ENCODE measurements at regions not wholly inside any gene's neighbourhood (a gene's known extent, or its start where the extent isn't known, plus 50 kb on each side); places are given as distances from the start of the nearest gene placed in this dataset.

GRCh38 chr15:73809728-73810501, 56.8 kb upstream of the INSYN1 start (continued):
- TF ChIP-seq SP2 (tag by site-specific recombination; IDR thresholded peaks at IDR 0.05) = no peak
- TF ChIP-seq SCRT2 (tag by site-specific recombination; IDR thresholded peaks at IDR 0.05) = no peak
- TF ChIP-seq GLIS2 (tag by site-specific recombination; IDR thresholded peaks at IDR 0.05) = peak; percentile 15; the same call in 1 of the 2 replicates
- TF ChIP-seq ZNF555 (tag by site-specific recombination; conservative IDR thresholded peaks at IDR 0.05) = no peak
- no peak for TF ChIP-seq KLF1 (tag by site-specific recombination; IDR thresholded peaks at IDR 0.05)
- no peak for TF ChIP-seq ZNF670 (tag by site-specific recombination; IDR thresholded peaks at IDR 0.05; ENCODE audit: low read depth)
- TF ChIP-seq PATZ1 (tag by site-specific recombination; IDR thresholded peaks at IDR 0.05) = peak; percentile 38; the same call in 1 of the 2 replicates
- TF ChIP-seq ZNF398 (tag by site-specific recombination; IDR thresholded peaks at IDR 0.05) = no peak
- TF ChIP-seq GLI4 (tag by site-specific recombination; IDR thresholded peaks at IDR 0.05) = 0 out of 2 replicates have a peak, but pooled peaks have one; percentile 14
- TF ChIP-seq ATF2 (tag by site-specific recombination; IDR thresholded peaks at IDR 0.05; ENCODE audit: low read depth) = peak; percentile 44; the same call in 1 of the 2 replicates
- no peak for TF ChIP-seq ZNF155 (tag by site-specific recombination; IDR thresholded peaks at IDR 0.05)
- no peak for TF ChIP-seq ZNF768 (tag by site-specific recombination; IDR thresholded peaks at IDR 0.05)
- no peak for TF ChIP-seq HOXC10 (CRISPR knock-in tag; IDR thresholded peaks at IDR 0.05)
- no peak for TF ChIP-seq ZNF362 (tag by site-specific recombination; IDR thresholded peaks at IDR 0.05)
- no peak for TF ChIP-seq ZNF48 (tag by site-specific recombination; IDR thresholded peaks at IDR 0.05)
- TF ChIP-seq ZNF169 (tag by site-specific recombination; IDR thresholded peaks at IDR 0.05) = no peak
- no peak for TF ChIP-seq EGR2 (tag by site-specific recombination; IDR thresholded peaks at IDR 0.05; ENCODE audit: low read depth)
- TF ChIP-seq ZBTB44 (tag by site-specific recombination; IDR thresholded peaks at IDR 0.05) = no peak
- no peak for TF ChIP-seq ZNF148 (tag by site-specific recombination; IDR thresholded peaks at IDR 0.05; ENCODE audit: borderline replicate concordance)
- no peak for TF ChIP-seq ZNF121 (tag by site-specific recombination; IDR thresholded peaks at IDR 0.05)
- TF ChIP-seq PRDM6 (tag by site-specific recombination; IDR thresholded peaks at IDR 0.05) = no peak
- TF ChIP-seq ZNF629 (tag by site-specific recombination; IDR thresholded peaks at IDR 0.05) = peak; percentile 87
- TF ChIP-seq ZEB2 (tag by site-specific recombination; IDR thresholded peaks at IDR 0.05) = no peak
- no peak for TF ChIP-seq ZNF623 (tag by site-specific recombination; IDR thresholded peaks at IDR 0.05)
